GM18519 (cell line): ENCODE measurements at regions not wholly inside any gene's neighbourhood (a gene's known extent, or its start where the extent isn't known, plus 50 kb on each side); places are given as distances from the start of the nearest gene placed in this dataset.

Source experiments
- ATAC-seq: cut with Tn5 transposase; IDR thresholded peaks from one replicate; pipeline ENCODE4 v1.9.1; 2021; ENCODE audit warnings: mild to moderate bottlenecking, moderate library complexity; ENCODE audit not compliant: unreplicated experiment, low FRiP score

GRCh38 chr12:94722664-94723063 is 72.3 kb upstream of the TMCC3 start:
- no peak for ATAC-seq

- peak; percentile 81 for ATAC-seq
Measured at GRCh38 chr12:94721173-94721572, 70.8 kb upstream of the TMCC3 start.

GRCh38 chr12:94718114-94718513 is 67.8 kb upstream of the TMCC3 start:
- ATAC-seq = no peak

GRCh38 chr12:94717656-94718055 is 67.3 kb upstream of the TMCC3 start:
- ATAC-seq = no peak

GRCh38 chr12:94717108-94717507 is 66.8 kb upstream of the TMCC3 start:
- ATAC-seq = no peak

- no peak for ATAC-seq
Measured at GRCh38 chr12:94716339-94716738, 66.0 kb upstream of the TMCC3 start.

- ATAC-seq = no peak
Measured at GRCh38 chr12:94714378-94715114, 64.2 kb upstream of the TMCC3 start.

- ATAC-seq = no peak
Measured at GRCh38 chr12:94712815-94713515, 62.6 kb upstream of the TMCC3 start.

GRCh38 chr12:94710933-94711332 is 60.6 kb upstream of the TMCC3 start:
- ATAC-seq = no peak

- ATAC-seq = no peak
Measured at GRCh38 chr12:94707892-94708291, 57.5 kb upstream of the TMCC3 start.

- no peak for ATAC-seq
Measured at GRCh38 chr12:94707036-94707435, 56.7 kb upstream of the TMCC3 start.

GRCh38 chr12:94706250-94706661 is 55.9 kb upstream of the TMCC3 start:
- ATAC-seq = peak; percentile 70

GRCh38 chr12:94705676-94706075 is 55.3 kb upstream of the TMCC3 start:
- no peak for ATAC-seq

- ATAC-seq = no peak
Measured at GRCh38 chr12:94704452-94705306, 54.3 kb upstream of the TMCC3 start.

GRCh38 chr12:94702696-94703095 is 52.3 kb upstream of the TMCC3 start:
- ATAC-seq = no peak

GRCh38 chr12:94701711-94702110 is 51.4 kb upstream of the TMCC3 start:
- ATAC-seq = no peak

- ATAC-seq = no peak
Measured at GRCh38 chr12:94700662-94701061, 50.3 kb upstream of the TMCC3 start.
